SK-N-SH (cell line): ENCODE measurements at regions not wholly inside any gene's neighbourhood (a gene's known extent, or its start where the extent isn't known, plus 50 kb on each side); places are given as distances from the start of the nearest gene placed in this dataset.

Experiments
- CTCF ChIA-PET: fragments of 300-600, 350-600 bp; formaldehyde crosslinking; extraction: SDS; loops from one replicate; lab custom pipeline; 2021; lab: Yijun Ruan, JAX
- POLR2A ChIA-PET: fragments of 350-600 bp; sonication (Branson Sonifier 250); formaldehyde crosslinking; extraction: SDS; loops from one replicate; lab custom pipeline; 2020; ENCODE audit warnings: antibody characterized with exemption, inconsistent platforms; lab: Yijun Ruan, JAX
- DNase-seq: peaks from one replicate; pipeline ENCODE4 v3.0.0; 2012
- H2AFZ ChIP-seq: fragments of 200-600 bp; sonication (generic); 2 replicates; pipeline ENCODE4 v1.8.1; 2016; ENCODE audit warnings: antibody characterized with exemption, mild to moderate bottlenecking, low read depth
- H3F3A ChIP-seq: fragments of 200-600 bp; sonication (generic); replicated peaks from 2 replicates; pipeline ENCODE3; 2016; ENCODE audit warnings: antibody characterized with exemption, mild to moderate bottlenecking; ENCODE audit not compliant: insufficient read depth
- H3K27ac ChIP-seq, 2 experiments: fragments of 200-500 bp in 1 of 2; fragments of 200-600 bp in 1 of 2; sonication (Bioruptor generic) in 1 of 2; sonication (generic), shearing (Covaris generic) in 1 of 2; 2 replicates each; pipeline versions ENCODE4 v1.5.1 to v1.6.1; 2014 to 2016; ENCODE audit warnings: low read depth in 2 of 2, inconsistent platforms in 1 of 2, low read length in 1 of 2, mild to moderate bottlenecking in 1 of 2, mixed read lengths in 1 of 2
- H3K27me3 ChIP-seq: fragments of 200-600 bp; sonication (generic), shearing (Covaris generic); 2 replicates; pipeline ENCODE4 v1.6.1; 2016; ENCODE audit warnings: mixed run types; ENCODE audit not compliant: insufficient read depth
- H3K36me3 ChIP-seq, 2 experiments: fragments of 200-500 bp in 1 of 2; fragments of 200-600 bp in 1 of 2; sonication (Bioruptor generic) in 1 of 2; sonication (generic) in 1 of 2; replicated peaks in 1 of 2; 2 replicates each; pipeline versions ENCODE3 to v1.5.1; 2014 to 2016; ENCODE audit warnings: low read length in 1 of 2, mild to moderate bottlenecking in 1 of 2; ENCODE audit not compliant: insufficient read depth in 2 of 2, control insufficient read depth in 1 of 2
- H3K4me1 ChIP-seq, 2 experiments: fragments of 200-500 bp in 1 of 2; fragments of 200-600 bp in 1 of 2; sonication (Bioruptor generic) in 1 of 2; sonication (generic), shearing (Covaris generic) in 1 of 2; 2 replicates each; pipeline versions ENCODE4 v1.5.1 to v1.6.1; 2014 to 2016; ENCODE audit warnings: low read depth in 1 of 2, low read length in 1 of 2, mixed run types in 1 of 2; ENCODE audit not compliant: insufficient read depth in 2 of 2, control insufficient read depth in 1 of 2
- H3K4me2 ChIP-seq: fragments of 200-600 bp; sonication (generic), shearing (Covaris generic); 2 replicates; pipeline ENCODE4 v1.6.1; 2017; ENCODE audit warnings: mixed run types
- H3K4me3 ChIP-seq, 2 experiments: fragments of 200-500 bp in 1 of 2; fragments of 200-600 bp in 1 of 2; sonication (Bioruptor generic) in 1 of 2; sonication (generic), shearing (Covaris generic) in 1 of 2; 2 replicates each; pipeline versions ENCODE4 v1.5.1 to v1.8.1; 2014 to 2016; ENCODE audit warnings: low read depth in 2 of 2, inconsistent platforms in 1 of 2, low read length in 1 of 2, mild to moderate bottlenecking in 1 of 2, mixed read lengths in 1 of 2, moderate library complexity in 1 of 2
- H3K79me2 ChIP-seq: fragments of 200-600 bp; sonication (generic); 2 replicates; pipeline ENCODE4 v1.8.1; 2017; ENCODE audit warnings: mild to moderate bottlenecking; ENCODE audit not compliant: insufficient read depth
- H3K9ac ChIP-seq: fragments of 200-600 bp; sonication (generic); 2 replicates; pipeline ENCODE4 v1.6.1; 2017; ENCODE audit warnings: mixed run types
- H3K9me2 ChIP-seq: fragments of 200-600 bp; sonication (generic); 2 replicates; pipeline ENCODE4 v1.6.1; 2017; ENCODE audit warnings: mixed run types
- H3K9me3 ChIP-seq: fragments of 200-600 bp; sonication (generic); 2 replicates; pipeline ENCODE4 v1.6.1; 2017; ENCODE audit warnings: mixed run types, mild to moderate bottlenecking, moderate library complexity
- H4K20me1 ChIP-seq: fragments of 200-600 bp; sonication (generic); 2 replicates; pipeline ENCODE4 v1.6.1; 2017; ENCODE audit warnings: mild to moderate bottlenecking, mixed run types; ENCODE audit not compliant: insufficient read depth
- FOSL2 ChIP-seq: IDR thresholded peaks from 2 replicates; pipeline ENCODE4 v1.4.0; 2012; ENCODE audit warnings: low read depth, mild to moderate bottlenecking, moderate library complexity, borderline replicate concordance
- FOXM1 ChIP-seq: IDR thresholded peaks from 2 replicates; pipeline ENCODE4 v1.4.0; 2012; ENCODE audit warnings: low read depth, mild to moderate bottlenecking
- GATA2 ChIP-seq: sonication (generic); formaldehyde crosslinking; IDR thresholded peaks from 2 replicates; pipeline ENCODE4 v1.5.0; 2020; ENCODE audit warnings: mild to moderate bottlenecking, missing genetic modification reagents
- JUND ChIP-seq: IDR thresholded peaks from 2 replicates; pipeline ENCODE4 v1.4.0; 2012
- MEF2A ChIP-seq: IDR thresholded peaks from 2 replicates; pipeline ENCODE4 v1.4.0; 2012; ENCODE audit warnings: low read depth, borderline replicate concordance
- NFIC ChIP-seq: IDR thresholded peaks from 2 replicates; pipeline ENCODE4 v1.4.0; 2012; ENCODE audit warnings: borderline replicate concordance
- RCOR1 ChIP-seq: fragments of 150-350 bp; IDR thresholded peaks from 2 replicates; pipeline ENCODE4 v1.6.1; 2017; ENCODE audit warnings: antibody characterized with exemption, low read length
- RFX5 ChIP-seq: IDR thresholded peaks from 2 replicates; pipeline ENCODE4 v1.6.1; 2012; ENCODE audit warnings: mild to moderate bottlenecking, improper control_type of control experiment, low read length
- SMC3 ChIP-seq: IDR thresholded peaks from 2 replicates; pipeline ENCODE4 v1.6.1; 2012; ENCODE audit warnings: low read depth, low read length, improper control_type of control experiment
- TEAD4 ChIP-seq: IDR thresholded peaks from 2 replicates; pipeline ENCODE4 v1.4.0; 2012; ENCODE audit warnings: mild to moderate bottlenecking, borderline replicate concordance; ENCODE audit not compliant: insufficient read depth
- YY1 ChIP-seq: IDR thresholded peaks from 2 replicates; pipeline ENCODE4 v1.4.0; 2012; ENCODE audit warnings: low read depth, mild to moderate bottlenecking
- TF ChIP-seq, protein P1 (sequence below): fragments of 200-600 bp; sonication (generic); IDR thresholded peaks from 2 replicates; pipeline ENCODE4 v1.6.1; 2017; ENCODE audit warnings: antibody characterized with exemption, mild to moderate bottlenecking, moderate library complexity
- TF ChIP-seq, protein P2 (sequence below): fragments of 150-350 bp; IDR thresholded peaks from 2 replicates; pipeline ENCODE4 v1.6.1; 2017; ENCODE audit warnings: antibody characterized with exemption, low read length, low read depth, borderline replicate concordance
- TF ChIP-seq, protein P3 (sequence below): fragments of 150-350 bp; IDR thresholded peaks from 2 replicates; pipeline ENCODE4 v1.6.1; 2016; ENCODE audit warnings: mild to moderate bottlenecking, low read depth, low read length
- TF ChIP-seq, protein P4 (sequence below): IDR thresholded peaks from 2 replicates; pipeline ENCODE4 v1.4.0; 2012; ENCODE audit warnings: low read depth
- TF ChIP-seq, protein P5 (sequence below): IDR thresholded peaks from 2 replicates; pipeline ENCODE4 v1.4.0; 2012; ENCODE audit warnings: low read depth, borderline replicate concordance

DNA sequence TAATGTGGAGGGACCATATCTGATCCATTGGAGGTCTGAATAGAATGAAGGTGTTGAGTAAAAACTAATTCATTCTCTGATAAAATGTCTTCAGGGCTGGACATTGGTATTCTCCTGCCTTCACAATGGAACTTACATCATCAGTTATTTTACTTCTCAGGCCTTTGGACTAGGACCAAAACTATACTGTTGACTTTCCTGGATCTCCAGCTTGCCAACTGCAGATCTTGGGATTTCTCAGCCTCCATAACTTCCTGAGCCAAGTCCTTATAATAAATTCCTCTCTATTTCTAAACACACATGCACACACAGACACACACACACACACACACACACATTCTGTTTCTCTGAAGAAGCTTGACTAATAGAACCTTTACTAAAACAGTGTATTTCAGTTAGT lies 1858.6 kb upstream of the ADGRL3 start:
- Histone ChIP-seq H3K4me3 (no peak overlapping the region), H3K4me2 (no peak overlapping the region), H3K9ac (no peak overlapping the region), H3K27me3 (no peaks in the 10 kb centered on the region), H3K36me3 (no peaks in the 10 kb centered on the region), H3F3A (no peaks in the 10 kb centered on the region), H3K27ac (no peak overlapping the region), H2AFZ (no peak overlapping the region), H3K9me2 (no peaks in the 10 kb centered on the region), H4K20me1 (no peaks in the 10 kb centered on the region), H3K4me1 (no peaks in the 10 kb centered on the region), H3K79me2 (no peaks in the 10 kb centered on the region), H3K9me3 (no peaks in the 10 kb centered on the region)
- no peak for DNase-seq
- POLR2A ChIA-PET = no interaction called here
- TF ChIP-seq RFX5 = no peak
- no peak for TF ChIP-seq SMC3
- no peak for TF ChIP-seq TEAD4
- no peak for TF ChIP-seq MEF2A
- no peak for TF ChIP-seq JUND
- no peak for TF ChIP-seq GATA2
- TF ChIP-seq, protein P1, sequence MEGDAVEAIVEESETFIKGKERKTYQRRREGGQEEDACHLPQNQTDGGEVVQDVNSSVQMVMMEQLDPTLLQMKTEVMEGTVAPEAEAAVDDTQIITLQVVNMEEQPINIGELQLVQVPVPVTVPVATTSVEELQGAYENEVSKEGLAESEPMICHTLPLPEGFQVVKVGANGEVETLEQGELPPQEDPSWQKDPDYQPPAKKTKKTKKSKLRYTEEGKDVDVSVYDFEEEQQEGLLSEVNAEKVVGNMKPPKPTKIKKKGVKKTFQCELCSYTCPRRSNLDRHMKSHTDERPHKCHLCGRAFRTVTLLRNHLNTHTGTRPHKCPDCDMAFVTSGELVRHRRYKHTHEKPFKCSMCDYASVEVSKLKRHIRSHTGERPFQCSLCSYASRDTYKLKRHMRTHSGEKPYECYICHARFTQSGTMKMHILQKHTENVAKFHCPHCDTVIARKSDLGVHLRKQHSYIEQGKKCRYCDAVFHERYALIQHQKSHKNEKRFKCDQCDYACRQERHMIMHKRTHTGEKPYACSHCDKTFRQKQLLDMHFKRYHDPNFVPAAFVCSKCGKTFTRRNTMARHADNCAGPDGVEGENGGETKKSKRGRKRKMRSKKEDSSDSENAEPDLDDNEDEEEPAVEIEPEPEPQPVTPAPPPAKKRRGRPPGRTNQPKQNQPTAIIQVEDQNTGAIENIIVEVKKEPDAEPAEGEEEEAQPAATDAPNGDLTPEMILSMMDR = no peak
- TF ChIP-seq, protein P2, sequence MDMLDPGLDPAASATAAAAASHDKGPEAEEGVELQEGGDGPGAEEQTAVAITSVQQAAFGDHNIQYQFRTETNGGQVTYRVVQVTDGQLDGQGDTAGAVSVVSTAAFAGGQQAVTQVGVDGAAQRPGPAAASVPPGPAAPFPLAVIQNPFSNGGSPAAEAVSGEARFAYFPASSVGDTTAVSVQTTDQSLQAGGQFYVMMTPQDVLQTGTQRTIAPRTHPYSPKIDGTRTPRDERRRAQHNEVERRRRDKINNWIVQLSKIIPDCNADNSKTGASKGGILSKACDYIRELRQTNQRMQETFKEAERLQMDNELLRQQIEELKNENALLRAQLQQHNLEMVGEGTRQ = no peak
- TF ChIP-seq FOSL2 = no peak
- TF ChIP-seq, protein P3, sequence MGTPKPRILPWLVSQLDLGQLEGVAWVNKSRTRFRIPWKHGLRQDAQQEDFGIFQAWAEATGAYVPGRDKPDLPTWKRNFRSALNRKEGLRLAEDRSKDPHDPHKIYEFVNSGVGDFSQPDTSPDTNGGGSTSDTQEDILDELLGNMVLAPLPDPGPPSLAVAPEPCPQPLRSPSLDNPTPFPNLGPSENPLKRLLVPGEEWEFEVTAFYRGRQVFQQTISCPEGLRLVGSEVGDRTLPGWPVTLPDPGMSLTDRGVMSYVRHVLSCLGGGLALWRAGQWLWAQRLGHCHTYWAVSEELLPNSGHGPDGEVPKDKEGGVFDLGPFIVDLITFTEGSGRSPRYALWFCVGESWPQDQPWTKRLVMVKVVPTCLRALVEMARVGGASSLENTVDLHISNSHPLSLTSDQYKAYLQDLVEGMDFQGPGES = no peak
- no peak for TF ChIP-seq NFIC
- TF ChIP-seq FOXM1 = no peak
- TF ChIP-seq RCOR1 = no peak
- no peak for TF ChIP-seq YY1
- TF ChIP-seq, protein P4, sequence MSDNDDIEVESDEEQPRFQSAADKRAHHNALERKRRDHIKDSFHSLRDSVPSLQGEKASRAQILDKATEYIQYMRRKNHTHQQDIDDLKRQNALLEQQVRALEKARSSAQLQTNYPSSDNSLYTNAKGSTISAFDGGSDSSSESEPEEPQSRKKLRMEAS = no peak
- TF ChIP-seq, protein P5, sequence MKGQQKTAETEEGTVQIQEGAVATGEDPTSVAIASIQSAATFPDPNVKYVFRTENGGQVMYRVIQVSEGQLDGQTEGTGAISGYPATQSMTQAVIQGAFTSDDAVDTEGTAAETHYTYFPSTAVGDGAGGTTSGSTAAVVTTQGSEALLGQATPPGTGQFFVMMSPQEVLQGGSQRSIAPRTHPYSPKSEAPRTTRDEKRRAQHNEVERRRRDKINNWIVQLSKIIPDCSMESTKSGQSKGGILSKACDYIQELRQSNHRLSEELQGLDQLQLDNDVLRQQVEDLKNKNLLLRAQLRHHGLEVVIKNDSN = no peak
- CTCF ChIA-PET = no interaction called here
